GM23338 (cell line): ENCODE measurements at regions not wholly inside any gene's neighbourhood (a gene's known extent, or its start where the extent isn't known, plus 50 kb on each side); places are given as distances from the start of the nearest gene placed in this dataset.

Experiments used
- ATAC-seq: fragments of 200-7000 bp; cut with Tn5 transposase; 3 replicates; pipeline ENCODE4 v1.9.1; 2020
- DNase-seq: peaks from one replicate; pipeline ENCODE4 v3.0.0-alpha.2; 2015; ENCODE audit warnings: low spot score
- H2AFZ ChIP-seq: fragments of 200-600 bp; sonication (generic); 2 replicates; pipeline ENCODE4 v1.8.0; 2016; ENCODE audit warnings: antibody characterized with exemption, mild to moderate bottlenecking, moderate library complexity
- H3F3A ChIP-seq: fragments of 200-600 bp; sonication (generic); replicated peaks from 2 replicates; pipeline ENCODE4 v1.8.0; 2017; ENCODE audit warnings: antibody characterized with exemption, mixed run types, low read depth
- H3K27ac ChIP-seq: fragments of 200-600 bp; sonication (generic); 2 replicates; pipeline ENCODE4 v1.6.1; 2016; ENCODE audit warnings: low read depth
- H3K27me3 ChIP-seq: fragments of 200-600 bp; sonication (generic); 2 replicates; pipeline ENCODE4 v1.8.0; 2016; ENCODE audit warnings: mild to moderate bottlenecking, mixed run types, moderate library complexity; ENCODE audit not compliant: insufficient read depth
- H3K36me3 ChIP-seq: fragments of 200-600 bp; sonication (generic); 2 replicates; pipeline ENCODE4 v1.8.0; 2016; ENCODE audit warnings: mild to moderate bottlenecking; ENCODE audit not compliant: insufficient read depth
- H3K4me1 ChIP-seq: fragments of 200-600 bp; sonication (generic); 2 replicates; pipeline ENCODE4 v1.8.0; 2016; ENCODE audit warnings: mild to moderate bottlenecking, moderate library complexity; ENCODE audit not compliant: insufficient read depth
- H3K4me2 ChIP-seq: fragments of 200-600 bp; sonication (generic); 2 replicates; pipeline ENCODE4 v1.7.1; 2017; ENCODE audit warnings: mixed run types
- H3K4me3 ChIP-seq: fragments of 200-600 bp; sonication (generic); 2 replicates; pipeline ENCODE4 v1.6.1; 2016; ENCODE audit warnings: mixed run types
- H3K79me2 ChIP-seq: fragments of 200-600 bp; sonication (generic); replicated peaks from 2 replicates; pipeline ENCODE4 v1.8.0; 2017; ENCODE audit warnings: mild to moderate bottlenecking; ENCODE audit not compliant: insufficient read depth
- H3K9me2 ChIP-seq: fragments of 200-600 bp; sonication (generic); 2 replicates; pipeline ENCODE4 v1.8.0; 2017; ENCODE audit not compliant: insufficient read depth
- H4K20me1 ChIP-seq: fragments of 200-600 bp; sonication (generic); replicated peaks from 2 replicates; pipeline ENCODE4 v1.8.0; 2017; ENCODE audit warnings: mild to moderate bottlenecking; ENCODE audit not compliant: insufficient read depth
- H3K27ac Mint-ChIP-seq: 2 replicates; pipeline ENCODE4 v1.8.0; 2020; ENCODE audit warnings: inconsistent platforms, mild to moderate bottlenecking, moderate library complexity, mixed read lengths
- H3K27me3 Mint-ChIP-seq: 3 replicates; pipeline ENCODE4 v1.8.0; 2022; ENCODE audit warnings: low read depth, mild to moderate bottlenecking, moderate library complexity, mixed read lengths, inconsistent platforms; ENCODE audit not compliant: insufficient read depth, poor library complexity
- H3K36me3 Mint-ChIP-seq: 3 replicates; pipeline ENCODE4 v1.8.0; 2021; ENCODE audit warnings: low read depth, mild to moderate bottlenecking, inconsistent platforms, moderate library complexity, mixed read lengths
- H3K4me1 Mint-ChIP-seq: 3 replicates; pipeline ENCODE4 v1.8.0; 2020; ENCODE audit warnings: mild to moderate bottlenecking, inconsistent platforms, mixed read lengths
- H3K4me3 Mint-ChIP-seq: 3 replicates; pipeline ENCODE4 v1.8.0; 2021; ENCODE audit warnings: moderate library complexity, mild to moderate bottlenecking, inconsistent platforms, mixed read lengths
- H3K9me3 Mint-ChIP-seq: 3 replicates; pipeline ENCODE4 v1.8.0; 2020; ENCODE audit warnings: moderate library complexity, mild to moderate bottlenecking, inconsistent platforms, mixed read lengths
- CREB1 ChIP-seq: fragments of 250-450 bp; sonication (Bioruptor Pico); IDR thresholded peaks from 2 replicates; pipeline ENCODE4 v1.5.0; 2020; ENCODE audit warnings: low read depth, mild to moderate bottlenecking, moderate library complexity
- CTCF ChIP-seq, 2 experiments: fragments of 200-600 bp in 1 of 2; sonication (generic) in 1 of 2; conservative IDR thresholded peaks; 2 replicates each; pipeline versions ENCODE4 v1.5.1 to v1.6.1; 2016 to 2017; ENCODE audit warnings: antibody characterized with exemption in 2 of 2, low read depth in 2 of 2, mild to moderate bottlenecking in 2 of 2, moderate library complexity in 1 of 2
- EZH2 ChIP-seq: fragments of 200-600 bp; sonication (generic); IDR thresholded peaks from one replicate; pipeline ENCODE4 v1.8.0; 2017; ENCODE audit warnings: antibody characterized with exemption, mild to moderate bottlenecking, low read depth; ENCODE audit not compliant: unreplicated experiment
- EZH2phosphoT487 ChIP-seq: fragments of 200-600 bp; sonication (generic); IDR thresholded peaks from one replicate; pipeline ENCODE4 v1.8.1; 2018; ENCODE audit warnings: antibody characterized with exemption; ENCODE audit not compliant: unreplicated experiment
- JUNB ChIP-seq: IDR thresholded peaks from one replicate; pipeline ENCODE4 v1.6.1; 2016; ENCODE audit warnings: antibody characterized with exemption; ENCODE audit not compliant: unreplicated experiment
- REST ChIP-seq: IDR thresholded peaks from one replicate; pipeline ENCODE4 v1.6.1; 2018; ENCODE audit warnings: antibody characterized with exemption; ENCODE audit not compliant: unreplicated experiment
- STAT1 ChIP-seq: IDR thresholded peaks from one replicate; pipeline ENCODE4 v1.6.1; 2016; ENCODE audit warnings: antibody characterized with exemption; ENCODE audit not compliant: unreplicated experiment
- ZNF114 ChIP-seq: fragments of 250-450 bp; sonication (Bioruptor Pico); IDR thresholded peaks from 2 replicates; pipeline ENCODE4 v1.5.0; 2020; ENCODE audit warnings: mild to moderate bottlenecking, moderate library complexity
- ZNF331 ChIP-seq: fragments of 250-450 bp; sonication (Bioruptor Pico); IDR thresholded peaks from 2 replicates; pipeline ENCODE4 v1.5.0; 2020; ENCODE audit warnings: low read depth, mild to moderate bottlenecking, moderate library complexity
- ZNF462 ChIP-seq: fragments of 250-450 bp; sonication (Bioruptor Pico); IDR thresholded peaks from 2 replicates; pipeline ENCODE4 v1.5.0; 2020; ENCODE audit warnings: mild to moderate bottlenecking, moderate library complexity

- Mint-ChIP-seq H3K27ac (no peak overlapping the region), H3K9me3 (no peaks in the 10 kb centered on the region), H3K36me3 (no peaks in the 10 kb centered on the region), H3K4me1 (peaks cover 13% of the 10 kb centered on the region; the same call in 2 of the 3 replicates), H3K27me3 (peaks cover 4% of the 10 kb centered on the region), H3K4me3 (no peak overlapping the region)
- ATAC-seq (no peak), DNase-seq (no peak)
- H3K27me3 ChIP-seq: no peaks in the 10 kb centered on the region
- H3K79me2 ChIP-seq: no peaks in the 10 kb centered on the region
- no peaks in the 10 kb centered on the region for H3F3A ChIP-seq
- no peak overlapping the region for H3K27ac ChIP-seq
- H3K36me3 ChIP-seq: no peaks in the 10 kb centered on the region
- no peak for TF ChIP-seq ZNF462
- no peak for TF ChIP-seq ZNF331 (CRISPR knock-in tag)
- TF ChIP-seq EZH2phosphoT487: no peak
- TF ChIP-seq CTCF (conservative IDR thresholded peaks at IDR 0.05; ENCODE audit: low read depth in 2 of 2): no peak
- no peak for TF ChIP-seq EZH2
- no peak for TF ChIP-seq STAT1
- TF ChIP-seq CREB1 (CRISPR knock-in tag): no peak
- no peak for TF ChIP-seq REST
- TF ChIP-seq JUNB: no peak
- TF ChIP-seq ZNF114 (CRISPR knock-in tag): no peak
- H3K4me1 ChIP-seq: no peaks in the 10 kb centered on the region
- no peak overlapping the region for H3K4me3 ChIP-seq
- no peaks in the 10 kb centered on the region for H4K20me1 ChIP-seq
- H2AFZ ChIP-seq: no peak overlapping the region
- no peaks in the 10 kb centered on the region for H3K9me2 ChIP-seq
- no peak overlapping the region for H3K4me2 ChIP-seq
Measured at GRCh38 chrX:124462931-124463330, 116.6 kb downstream of the SH2D1A start.
